ENCODE measurements at regions not wholly inside any gene's neighbourhood (a gene's known extent, or its start where the extent isn't known, plus 50 kb on each side); places are given as distances from the start of the nearest gene placed in this dataset.

DNA sequence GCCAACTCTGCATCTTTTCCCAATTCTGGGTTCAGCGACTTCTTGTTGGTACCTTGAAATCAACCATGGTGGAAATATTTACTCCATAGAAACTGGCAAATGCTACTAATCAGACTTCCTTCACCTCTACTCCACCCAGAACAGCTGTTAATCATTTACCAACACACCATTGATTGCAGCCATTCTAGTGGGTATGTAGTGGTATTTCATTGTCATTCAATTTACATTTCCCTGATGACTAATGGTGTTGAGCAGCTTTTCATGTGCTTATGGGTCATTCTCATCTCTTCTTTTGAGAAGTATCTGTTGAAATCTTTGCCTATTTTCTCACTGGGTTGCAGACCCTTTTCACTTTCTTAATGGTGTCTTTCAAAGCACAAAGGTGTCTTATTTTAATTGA, 122.4 kb upstream of the MSX2 start:
- no peak for ATAC-seq
- TF ChIP-seq ZNF8 (CRISPR knock-in tag; IDR thresholded peaks at IDR 0.05) (no peak), ZFP3 (CRISPR knock-in tag; IDR thresholded peaks at IDR 0.05) (no peak), BACH2 (CRISPR knock-in tag; IDR thresholded peaks at IDR 0.05; ENCODE audit: borderline replicate concordance) (no peak), OSR1 (CRISPR knock-in tag; IDR thresholded peaks at IDR 0.05) (no peak), TOX (CRISPR knock-in tag; IDR thresholded peaks at IDR 0.05; ENCODE audit: borderline replicate concordance) (no peak), ZC3H10 (CRISPR knock-in tag; IDR thresholded peaks at IDR 0.05) (no peak), ZNF565 (CRISPR knock-in tag; conservative IDR thresholded peaks at IDR 0.05; ENCODE audit: low read depth) (no peak), ESRRG (CRISPR knock-in tag; IDR thresholded peaks at IDR 0.05) (no peak), ISL1 (CRISPR knock-in tag; IDR thresholded peaks at IDR 0.05) (no peak), SNAI2 (CRISPR knock-in tag; IDR thresholded peaks at IDR 0.05) (no peak), ARNTL (CRISPR knock-in tag; IDR thresholded peaks at IDR 0.05; ENCODE audit: borderline replicate concordance, low read depth) (no peak), PPARA (CRISPR knock-in tag; IDR thresholded peaks at IDR 0.05; ENCODE audit: borderline replicate concordance) (no peak), ZFP30 (CRISPR knock-in tag; IDR thresholded peaks at IDR 0.05) (no peak), RARB (CRISPR knock-in tag; IDR thresholded peaks at IDR 0.05) (no peak)
- TF ChIP-seq, protein P1, sequence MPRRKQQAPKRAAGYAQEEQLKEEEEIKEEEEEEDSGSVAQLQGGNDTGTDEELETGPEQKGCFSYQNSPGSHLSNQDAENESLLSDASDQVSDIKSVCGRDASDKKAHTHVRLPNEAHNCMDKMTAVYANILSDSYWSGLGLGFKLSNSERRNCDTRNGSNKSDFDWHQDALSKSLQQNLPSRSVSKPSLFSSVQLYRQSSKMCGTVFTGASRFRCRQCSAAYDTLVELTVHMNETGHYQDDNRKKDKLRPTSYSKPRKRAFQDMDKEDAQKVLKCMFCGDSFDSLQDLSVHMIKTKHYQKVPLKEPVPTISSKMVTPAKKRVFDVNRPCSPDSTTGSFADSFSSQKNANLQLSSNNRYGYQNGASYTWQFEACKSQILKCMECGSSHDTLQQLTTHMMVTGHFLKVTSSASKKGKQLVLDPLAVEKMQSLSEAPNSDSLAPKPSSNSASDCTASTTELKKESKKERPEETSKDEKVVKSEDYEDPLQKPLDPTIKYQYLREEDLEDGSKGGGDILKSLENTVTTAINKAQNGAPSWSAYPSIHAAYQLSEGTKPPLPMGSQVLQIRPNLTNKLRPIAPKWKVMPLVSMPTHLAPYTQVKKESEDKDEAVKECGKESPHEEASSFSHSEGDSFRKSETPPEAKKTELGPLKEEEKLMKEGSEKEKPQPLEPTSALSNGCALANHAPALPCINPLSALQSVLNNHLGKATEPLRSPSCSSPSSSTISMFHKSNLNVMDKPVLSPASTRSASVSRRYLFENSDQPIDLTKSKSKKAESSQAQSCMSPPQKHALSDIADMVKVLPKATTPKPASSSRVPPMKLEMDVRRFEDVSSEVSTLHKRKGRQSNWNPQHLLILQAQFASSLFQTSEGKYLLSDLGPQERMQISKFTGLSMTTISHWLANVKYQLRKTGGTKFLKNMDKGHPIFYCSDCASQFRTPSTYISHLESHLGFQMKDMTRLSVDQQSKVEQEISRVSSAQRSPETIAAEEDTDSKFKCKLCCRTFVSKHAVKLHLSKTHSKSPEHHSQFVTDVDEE (CRISPR knock-in tag; IDR thresholded peaks at IDR 0.05), result no peak
- TF ChIP-seq, protein P2, sequence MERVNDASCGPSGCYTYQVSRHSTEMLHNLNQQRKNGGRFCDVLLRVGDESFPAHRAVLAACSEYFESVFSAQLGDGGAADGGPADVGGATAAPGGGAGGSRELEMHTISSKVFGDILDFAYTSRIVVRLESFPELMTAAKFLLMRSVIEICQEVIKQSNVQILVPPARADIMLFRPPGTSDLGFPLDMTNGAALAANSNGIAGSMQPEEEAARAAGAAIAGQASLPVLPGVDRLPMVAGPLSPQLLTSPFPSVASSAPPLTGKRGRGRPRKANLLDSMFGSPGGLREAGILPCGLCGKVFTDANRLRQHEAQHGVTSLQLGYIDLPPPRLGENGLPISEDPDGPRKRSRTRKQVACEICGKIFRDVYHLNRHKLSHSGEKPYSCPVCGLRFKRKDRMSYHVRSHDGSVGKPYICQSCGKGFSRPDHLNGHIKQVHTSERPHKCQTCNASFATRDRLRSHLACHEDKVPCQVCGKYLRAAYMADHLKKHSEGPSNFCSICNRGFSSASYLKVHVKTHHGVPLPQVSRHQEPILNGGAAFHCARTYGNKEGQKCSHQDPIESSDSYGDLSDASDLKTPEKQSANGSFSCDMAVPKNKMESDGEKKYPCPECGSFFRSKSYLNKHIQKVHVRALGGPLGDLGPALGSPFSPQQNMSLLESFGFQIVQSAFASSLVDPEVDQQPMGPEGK (CRISPR knock-in tag; IDR thresholded peaks at IDR 0.05; ENCODE audit: borderline replicate concordance), result no peak

DNA sequence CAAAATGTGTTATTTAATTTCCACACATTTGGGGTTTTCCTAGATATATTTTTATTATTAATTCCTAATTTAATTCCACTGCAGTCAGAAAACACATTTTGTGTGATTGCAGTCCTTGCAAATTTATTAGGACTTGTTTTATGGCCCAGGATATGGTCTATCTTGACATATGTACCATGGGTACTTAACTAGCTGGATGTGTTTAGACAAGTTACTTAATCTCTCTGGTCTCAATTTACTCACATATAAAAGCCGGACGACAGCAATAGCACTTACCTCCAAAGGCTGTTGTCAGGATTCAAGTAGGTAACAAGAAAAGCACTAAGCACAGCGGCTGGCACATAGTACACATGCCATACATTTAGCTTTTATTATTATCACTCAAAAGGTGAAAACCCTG, 118.2 kb upstream of the MSX2 start:
- ATAC-seq, result no peak
- no peak for TF ChIP-seq ZNF8 (CRISPR knock-in tag; IDR thresholded peaks at IDR 0.05)
- TF ChIP-seq, protein P3, sequence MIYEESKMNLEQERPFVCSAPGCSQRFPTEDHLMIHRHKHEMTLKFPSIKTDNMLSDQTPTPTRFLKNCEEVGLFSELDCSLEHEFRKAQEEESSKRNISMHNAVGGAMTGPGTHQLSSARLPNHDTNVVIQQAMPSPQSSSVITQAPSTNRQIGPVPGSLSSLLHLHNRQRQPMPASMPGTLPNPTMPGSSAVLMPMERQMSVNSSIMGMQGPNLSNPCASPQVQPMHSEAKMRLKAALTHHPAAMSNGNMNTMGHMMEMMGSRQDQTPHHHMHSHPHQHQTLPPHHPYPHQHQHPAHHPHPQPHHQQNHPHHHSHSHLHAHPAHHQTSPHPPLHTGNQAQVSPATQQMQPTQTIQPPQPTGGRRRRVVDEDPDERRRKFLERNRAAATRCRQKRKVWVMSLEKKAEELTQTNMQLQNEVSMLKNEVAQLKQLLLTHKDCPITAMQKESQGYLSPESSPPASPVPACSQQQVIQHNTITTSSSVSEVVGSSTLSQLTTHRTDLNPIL (CRISPR knock-in tag; IDR thresholded peaks at IDR 0.05; ENCODE audit: low read depth), result no peak
- no peak for TF ChIP-seq TOX (CRISPR knock-in tag; IDR thresholded peaks at IDR 0.05; ENCODE audit: borderline replicate concordance)
- no peak for TF ChIP-seq ZNF70 (CRISPR knock-in tag; IDR thresholded peaks at IDR 0.05)
- TF ChIP-seq ISL1 (CRISPR knock-in tag; IDR thresholded peaks at IDR 0.05), result no peak
- no peak for TF ChIP-seq ZC3H10 (CRISPR knock-in tag; IDR thresholded peaks at IDR 0.05)
- TF ChIP-seq CSDC2 (CRISPR knock-in tag; IDR thresholded peaks at IDR 0.05), result no peak
- TF ChIP-seq, protein P1 (CRISPR knock-in tag; IDR thresholded peaks at IDR 0.05), result no peak
- TF ChIP-seq PPARA (CRISPR knock-in tag; IDR thresholded peaks at IDR 0.05; ENCODE audit: borderline replicate concordance), result no peak
- no peak for TF ChIP-seq GLIS3 (CRISPR knock-in tag; IDR thresholded peaks at IDR 0.05)
- no peak for TF ChIP-seq RARB (CRISPR knock-in tag; IDR thresholded peaks at IDR 0.05)
- TF ChIP-seq OSR1 (CRISPR knock-in tag; IDR thresholded peaks at IDR 0.05), result no peak
- TF ChIP-seq BACH2 (CRISPR knock-in tag; IDR thresholded peaks at IDR 0.05; ENCODE audit: borderline replicate concordance), result no peak

DNA sequence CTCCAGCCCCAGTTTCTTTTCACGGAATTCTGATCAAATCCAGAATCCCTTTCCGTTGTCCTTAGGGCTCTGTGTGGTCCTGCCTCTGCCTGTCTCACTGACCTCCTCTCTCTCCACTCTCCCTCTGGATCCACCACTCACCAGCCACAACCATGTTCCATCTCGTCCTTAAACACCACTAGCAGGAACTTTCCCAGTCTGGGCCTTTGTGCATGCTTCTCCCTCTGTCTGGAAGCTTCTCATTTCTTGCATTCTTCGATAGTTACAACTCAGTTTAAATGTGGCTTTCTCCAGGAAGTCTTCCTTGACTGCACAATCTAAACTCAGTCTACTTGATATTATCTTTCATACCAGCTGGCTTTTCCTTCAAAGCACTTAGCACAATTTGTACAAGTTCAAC, 117.7 kb upstream of the MSX2 start:
- no peak for ATAC-seq
- TF ChIP-seq, protein P4, sequence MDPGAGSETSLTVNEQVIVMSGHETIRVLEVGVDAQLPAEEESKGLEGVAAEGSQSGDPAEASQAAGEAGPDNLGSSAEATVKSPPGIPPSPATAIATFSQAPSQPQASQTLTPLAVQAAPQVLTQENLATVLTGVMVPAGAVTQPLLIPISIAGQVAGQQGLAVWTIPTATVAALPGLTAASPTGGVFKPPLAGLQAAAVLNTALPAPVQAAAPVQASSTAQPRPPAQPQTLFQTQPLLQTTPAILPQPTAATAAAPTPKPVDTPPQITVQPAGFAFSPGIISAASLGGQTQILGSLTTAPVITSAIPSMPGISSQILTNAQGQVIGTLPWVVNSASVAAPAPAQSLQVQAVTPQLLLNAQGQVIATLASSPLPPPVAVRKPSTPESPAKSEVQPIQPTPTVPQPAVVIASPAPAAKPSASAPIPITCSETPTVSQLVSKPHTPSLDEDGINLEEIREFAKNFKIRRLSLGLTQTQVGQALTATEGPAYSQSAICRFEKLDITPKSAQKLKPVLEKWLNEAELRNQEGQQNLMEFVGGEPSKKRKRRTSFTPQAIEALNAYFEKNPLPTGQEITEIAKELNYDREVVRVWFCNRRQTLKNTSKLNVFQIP (CRISPR knock-in tag; IDR thresholded peaks at IDR 0.05; ENCODE audit: borderline replicate concordance, low read depth), result no peak
- no peak for TF ChIP-seq ESRRG (CRISPR knock-in tag; IDR thresholded peaks at IDR 0.05)
- TF ChIP-seq, protein P2 (CRISPR knock-in tag; IDR thresholded peaks at IDR 0.05; ENCODE audit: borderline replicate concordance), result no peak
- no peak for TF ChIP-seq ZNF70 (CRISPR knock-in tag; IDR thresholded peaks at IDR 0.05)
- TF ChIP-seq, protein P1 (CRISPR knock-in tag; IDR thresholded peaks at IDR 0.05), result no peak
- TF ChIP-seq TCF4 (CRISPR knock-in tag; IDR thresholded peaks at IDR 0.05; ENCODE audit: borderline replicate concordance), result no peak
- TF ChIP-seq ZFP30 (CRISPR knock-in tag; IDR thresholded peaks at IDR 0.05), result no peak
- TF ChIP-seq ARNTL (CRISPR knock-in tag; IDR thresholded peaks at IDR 0.05; ENCODE audit: borderline replicate concordance, low read depth), result no peak
- TF ChIP-seq TOX (CRISPR knock-in tag; IDR thresholded peaks at IDR 0.05; ENCODE audit: borderline replicate concordance), result no peak

All from SK-N-SH treated with all-trans-retinoic acid at 6 μM for 48 hours (cell line).